ENCODE measurements at regions not wholly inside any gene's neighbourhood (a gene's known extent, or its start where the extent isn't known, plus 50 kb on each side); places are given as distances from the start of the nearest gene placed in this dataset.
A peak's percentile ranks its signal among the peaks of the same experiment; 100 is the strongest.

- intact Hi-C loops (cut with micrococcal nuclease) = no loop called here
- no peak for TF ChIP-seq CTCF (IDR thresholded peaks at IDR 0.05; ENCODE audit: borderline replicate concordance)
- Histone ChIP-seq H3K4me1 (peaks cover 5% of the 10 kb centered on the region), H3K4me3 (no peak overlapping the region), H3K36me3 (no peaks in the 10 kb centered on the region), H3K9me3 (replicated peaks) (no peaks in the 10 kb centered on the region), H3K27me3 (ENCODE audit: low read depth) (peaks cover 4% of the 10 kb centered on the region), H3K27ac (replicated peaks) (no peak overlapping the region)
- no peak for DNase-seq
Observed at GRCh38 chr2:65557616-65558573, 125.5 kb upstream of the SPRED2 start.

- intact Hi-C loops (cut with micrococcal nuclease) = no loop called here
- Histone ChIP-seq H3K4me3 (no peak overlapping the region), H3K9me3 (replicated peaks) (no peaks in the 10 kb centered on the region), H3K4me1 (peaks cover 5% of the 10 kb centered on the region), H3K36me3 (no peaks in the 10 kb centered on the region), H3K27me3 (ENCODE audit: low read depth) (peaks cover 4% of the 10 kb centered on the region), H3K27ac (replicated peaks) (no peak overlapping the region)
- no peak for TF ChIP-seq CTCF (IDR thresholded peaks at IDR 0.05; ENCODE audit: borderline replicate concordance)
- no peak for DNase-seq
Observed at GRCh38 chr2:65554765-65555591, 122.6 kb upstream of the SPRED2 start.

GRCh38 chr2:65553504-65554074 lies 121.2 kb upstream of the SPRED2 start:
- Histone ChIP-seq H3K9me3 (replicated peaks) (no peaks in the 10 kb centered on the region), H3K4me3 (no peak overlapping the region), H3K4me1 (peaks cover 5% of the 10 kb centered on the region), H3K27ac (replicated peaks) (no peak overlapping the region), H3K36me3 (no peaks in the 10 kb centered on the region), H3K27me3 (ENCODE audit: low read depth) (peaks cover 4% of the 10 kb centered on the region)
- no peak for DNase-seq
- TF ChIP-seq CTCF (IDR thresholded peaks at IDR 0.05; ENCODE audit: borderline replicate concordance) = peak; percentile 5
- intact Hi-C loops (cut with micrococcal nuclease) = loop anchor here (2.0 kb wide), 1 partner anchor 289 kb away; no protein-coding TSS in a partner anchor

GRCh38 chr2:65551528-65551927 lies 119.1 kb upstream of the SPRED2 start:
- H3K36me3 ChIP-seq = no peaks in the 10 kb centered on the region
- no peak for DNase-seq
- intact Hi-C loops (cut with micrococcal nuclease) = no loop called here
- H3K9me3 ChIP-seq (replicated peaks) = no peaks in the 10 kb centered on the region
- peaks cover 4% of the 10 kb centered on the region for H3K27me3 ChIP-seq (ENCODE audit: low read depth)
- H3K4me3 ChIP-seq = no peak overlapping the region
- no peak overlapping the region for H3K27ac ChIP-seq (replicated peaks)
- TF ChIP-seq CTCF (IDR thresholded peaks at IDR 0.05; ENCODE audit: borderline replicate concordance) = no peak
- peaks cover 8% of the 10 kb centered on the region for H3K4me1 ChIP-seq

- peaks cover 4% of the 10 kb centered on the region for H3K27me3 ChIP-seq (ENCODE audit: low read depth)
- no peak overlapping the region for H3K27ac ChIP-seq (replicated peaks)
- no peak for TF ChIP-seq CTCF (IDR thresholded peaks at IDR 0.05; ENCODE audit: borderline replicate concordance)
- intact Hi-C loops (cut with micrococcal nuclease) = no loop called here
- no peak overlapping the region for H3K4me3 ChIP-seq
- H3K9me3 ChIP-seq (replicated peaks) = no peaks in the 10 kb centered on the region
- peaks cover 20% of the 10 kb centered on the region for H3K4me1 ChIP-seq
- H3K36me3 ChIP-seq = no peaks in the 10 kb centered on the region
- DNase-seq = no peak
Observed at GRCh38 chr2:65550246-65550645, 117.8 kb upstream of the SPRED2 start.
